HG02678 (cell line): ENCODE measurements at regions not wholly inside any gene's neighbourhood (a gene's known extent, or its start where the extent isn't known, plus 50 kb on each side); places are given as distances from the start of the nearest gene placed in this dataset.

ENCODE experiments used
- ATAC-seq: cut with Tn5 transposase; IDR thresholded peaks from one replicate; pipeline ENCODE4 v1.9.1; 2021; ENCODE audit warnings: mild to moderate bottlenecking, moderate library complexity; ENCODE audit not compliant: unreplicated experiment

DNA sequence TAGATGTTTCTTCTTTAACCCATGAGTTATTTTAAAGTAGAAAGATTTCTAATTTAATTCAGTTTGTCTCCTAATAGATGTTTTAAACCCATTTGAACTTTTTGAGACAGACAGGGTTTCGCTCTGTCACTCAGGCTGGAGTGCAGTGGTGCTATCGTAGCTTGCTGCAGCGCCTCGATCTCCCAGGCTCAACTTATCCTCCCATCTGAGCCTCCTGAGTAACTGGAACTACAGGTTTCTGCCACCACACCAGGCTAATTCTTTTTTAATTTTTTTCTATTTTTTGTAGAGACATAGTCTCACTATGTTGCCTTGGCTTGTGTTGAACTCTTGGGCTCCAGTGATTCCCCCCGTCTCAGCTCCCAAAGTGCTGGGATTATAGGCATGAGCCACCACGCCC, 53.0 kb upstream of the RAB18 start:
- no peak for ATAC-seq

DNA sequence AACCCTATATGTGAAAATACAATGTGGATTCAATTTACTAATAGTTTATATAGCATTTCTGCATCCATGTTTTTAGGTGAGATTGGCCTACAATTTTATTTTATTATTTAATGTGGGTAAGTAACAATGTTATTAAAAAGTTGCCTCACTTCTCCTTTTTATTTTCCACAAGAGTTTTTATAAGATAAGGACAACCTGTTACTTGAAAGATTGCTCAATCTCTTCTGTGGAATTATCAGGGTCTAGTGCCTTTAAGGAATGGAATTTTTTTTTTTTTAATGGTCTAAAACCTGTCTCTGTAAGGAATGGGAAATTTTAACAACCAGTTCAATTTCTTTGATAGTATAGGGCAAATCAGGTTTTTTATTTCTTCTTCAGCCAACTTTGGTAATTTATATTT, 53.9 kb upstream of the RAB18 start:
- no peak for ATAC-seq

- no peak for ATAC-seq
Measured at GRCh38 chr10:27449571-27449970, 54.5 kb upstream of the RAB18 start.

DNA sequence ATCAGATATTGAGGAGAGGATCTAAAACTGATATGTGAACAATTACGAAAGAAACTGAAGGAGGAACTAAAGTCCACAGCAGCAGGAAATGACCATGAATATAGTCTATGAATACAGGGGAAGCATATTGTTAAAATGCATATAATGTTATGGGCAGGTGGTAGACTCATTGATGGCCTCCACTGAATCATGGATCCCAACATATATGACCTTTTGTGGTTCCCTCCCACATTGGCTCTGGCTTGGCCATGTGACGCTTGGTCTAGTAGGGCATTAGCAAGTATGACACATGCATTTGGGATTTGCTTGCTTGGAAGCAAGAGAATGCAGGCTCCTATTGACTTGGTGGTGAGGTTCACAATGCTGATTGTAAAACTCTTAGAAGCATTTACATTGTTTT, 55.2 kb upstream of the RAB18 start:
- no peak for ATAC-seq

GRCh38 chr10:27447540-27447939, 56.6 kb upstream of the RAB18 start:
- ATAC-seq: no peak

- no peak for ATAC-seq
Measured at GRCh38 chr10:27446091-27446918, 57.8 kb upstream of the RAB18 start.

DNA sequence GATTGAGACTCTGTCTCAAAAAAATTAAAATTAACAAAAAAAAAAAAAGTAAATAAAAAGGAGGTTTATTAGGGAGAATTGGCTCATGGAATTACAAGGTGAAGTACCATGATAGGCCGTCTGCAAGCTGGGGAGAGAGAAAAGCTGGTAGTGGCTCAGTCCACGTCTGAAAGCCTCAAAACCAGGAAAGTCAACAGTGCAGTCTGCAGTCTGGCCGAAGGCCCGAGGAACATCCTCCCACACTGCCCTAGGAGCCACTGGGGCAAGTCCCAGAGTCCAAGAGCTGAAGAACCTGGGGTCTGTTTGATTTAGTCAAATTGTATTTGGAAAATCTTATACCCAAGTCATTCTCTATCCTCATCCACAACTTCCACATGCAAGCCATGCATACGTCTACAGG, 59.0 kb upstream of the RAB18 start:
- no peak for ATAC-seq

DNA sequence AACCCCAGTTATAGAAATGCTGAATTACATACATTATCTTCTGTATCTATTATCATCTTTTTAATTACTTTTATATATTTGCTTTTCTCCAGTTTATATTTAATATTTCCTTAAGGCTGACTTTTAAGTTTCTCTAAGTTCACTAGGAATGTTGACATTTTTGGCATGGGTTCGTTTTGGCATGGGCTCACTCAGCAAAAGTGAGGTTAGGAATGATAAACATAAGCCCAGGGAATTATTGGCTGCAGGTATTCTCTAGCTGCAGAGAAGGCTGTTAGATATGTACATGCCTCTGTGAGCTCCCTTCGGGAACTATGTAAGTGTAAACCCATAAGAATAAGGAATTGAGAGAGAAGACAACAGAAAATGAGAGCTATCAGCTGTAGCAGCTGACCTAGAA, 63.6 kb upstream of the RAB18 start:
- no peak for ATAC-seq

- no peak for ATAC-seq
Measured at GRCh38 chr10:27440021-27440420, 64.1 kb upstream of the RAB18 start.

DNA sequence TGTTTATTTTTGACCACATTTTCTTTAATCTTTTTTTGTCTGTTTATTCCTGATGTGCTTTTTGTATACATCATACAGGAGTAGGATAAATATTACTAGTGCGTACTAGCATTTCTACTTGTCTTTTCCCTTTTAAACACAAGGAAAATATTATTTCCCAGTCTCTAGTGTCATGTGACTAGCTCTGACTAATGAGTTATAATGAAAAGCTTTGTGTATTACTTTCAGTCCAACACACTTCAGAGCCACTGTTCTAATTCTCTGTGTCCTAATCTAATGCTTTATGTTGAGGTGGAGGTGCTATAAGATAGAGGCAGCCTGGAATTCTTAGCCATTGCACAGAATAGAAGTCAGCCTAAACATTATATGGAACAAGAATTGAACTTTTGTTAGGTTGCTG, 65.0 kb upstream of the RAB18 start:
- no peak for ATAC-seq

DNA sequence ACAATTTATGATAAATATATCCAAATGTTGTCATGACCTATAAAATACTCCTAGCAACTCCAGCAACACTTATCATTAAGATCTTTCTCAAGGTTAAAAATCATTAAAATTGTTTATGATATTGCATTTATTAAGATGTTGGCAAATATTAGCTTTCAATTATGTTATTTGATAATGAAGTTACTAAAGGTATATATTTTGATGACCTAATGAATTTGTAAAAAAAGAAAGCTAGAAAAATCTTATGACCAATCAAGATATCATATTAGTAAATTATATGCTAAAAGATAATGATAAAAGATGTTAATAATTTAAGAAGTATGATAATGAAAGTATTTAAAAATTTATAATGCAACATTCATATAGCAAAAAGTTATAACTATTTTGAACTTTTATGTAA, 66.3 kb upstream of the RAB18 start:
- no peak for ATAC-seq

DNA sequence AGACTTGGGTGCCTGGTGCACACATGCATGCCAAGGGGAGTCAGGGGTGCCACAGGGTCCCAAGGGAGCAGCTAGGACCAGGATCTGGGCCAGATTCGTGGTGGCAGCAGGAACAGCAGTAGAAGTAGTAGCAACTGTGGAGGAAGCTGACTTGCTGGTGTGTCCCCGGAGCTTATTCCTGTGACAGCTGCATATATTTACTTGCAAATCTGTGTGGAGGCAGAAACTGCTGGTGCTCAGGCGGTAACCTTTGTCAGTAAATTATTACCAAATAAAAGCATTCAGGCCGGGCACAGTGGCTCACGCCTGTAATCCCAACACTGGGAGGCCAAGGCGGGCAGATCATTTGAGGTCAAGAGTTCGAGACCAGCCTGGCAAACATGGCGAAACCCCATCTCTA, 67.4 kb upstream of the RAB18 start:
- ATAC-seq: no peak

GRCh38 chr10:27433976-27434375, 70.1 kb upstream of the RAB18 start:
- ATAC-seq: no peak

- ATAC-seq: no peak
Measured at GRCh38 chr10:27426948-27427467, 77.1 kb upstream of the RAB18 start.

DNA sequence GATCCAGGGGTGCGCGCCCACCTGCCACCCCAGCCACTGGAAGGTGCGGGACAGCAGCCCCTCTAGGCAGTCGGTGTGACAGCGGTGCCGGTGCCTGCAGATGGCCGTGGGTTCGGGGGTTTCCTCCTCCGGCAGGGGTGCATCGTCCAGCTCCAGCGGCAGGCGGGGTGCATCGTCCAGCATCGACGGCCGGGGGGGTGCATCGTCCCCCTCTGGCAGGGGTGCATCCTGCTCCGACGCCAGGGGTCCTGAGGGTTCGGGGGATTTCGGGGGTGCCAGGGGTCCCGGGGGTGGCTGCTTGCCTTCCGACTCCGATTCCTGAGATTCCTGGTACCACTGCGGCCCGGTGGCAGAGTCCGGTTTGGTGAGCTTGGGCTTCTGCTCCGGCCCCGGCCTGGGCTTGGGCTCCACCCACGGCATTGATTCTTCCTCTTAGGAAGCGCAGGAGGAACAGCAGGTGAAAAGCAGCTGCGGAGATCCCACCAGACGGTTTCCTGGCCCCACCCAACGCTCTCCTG, 90.2 kb upstream of the RAB18 start:
- ATAC-seq: no peak

DNA sequence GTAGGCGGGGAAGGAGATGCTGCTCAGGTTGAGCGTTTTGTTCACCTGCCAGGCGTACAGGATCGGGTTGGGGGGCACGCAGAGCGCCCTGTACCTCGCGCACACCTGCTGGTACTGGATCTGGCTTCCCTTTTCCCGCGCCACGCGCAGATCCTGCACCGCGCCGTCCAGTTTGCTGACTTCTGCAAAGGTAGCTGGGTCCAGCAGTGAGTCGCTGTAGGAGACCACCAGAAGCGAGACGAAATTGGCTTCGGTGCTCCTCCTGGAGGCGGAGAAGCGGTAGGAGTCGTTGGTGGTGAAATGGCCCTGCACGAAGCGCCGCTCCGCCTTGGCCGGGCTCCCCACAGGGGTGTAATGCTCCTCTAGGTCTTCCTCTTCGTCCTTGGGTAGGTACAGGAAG, 90.7 kb upstream of the RAB18 start:
- no peak for ATAC-seq

DNA sequence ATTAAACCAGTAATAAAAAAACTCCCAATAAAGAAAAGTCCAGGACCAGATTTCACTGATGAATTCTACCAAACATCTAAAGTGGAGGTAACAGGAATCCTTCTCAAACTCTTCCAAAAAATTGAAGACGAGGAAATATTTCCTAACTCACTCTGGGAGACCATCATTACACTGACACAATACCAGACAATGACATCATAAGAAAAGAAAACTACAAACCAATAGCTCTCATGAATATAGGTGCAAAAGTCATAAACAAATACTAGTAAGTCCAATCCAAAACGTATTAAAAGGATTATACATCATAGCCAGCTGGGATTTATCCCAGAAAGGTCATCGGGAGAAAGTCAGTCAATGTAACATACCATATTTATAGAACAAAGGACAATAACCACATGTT, 94.0 kb upstream of the RAB18 start:
- ATAC-seq: no peak

DNA sequence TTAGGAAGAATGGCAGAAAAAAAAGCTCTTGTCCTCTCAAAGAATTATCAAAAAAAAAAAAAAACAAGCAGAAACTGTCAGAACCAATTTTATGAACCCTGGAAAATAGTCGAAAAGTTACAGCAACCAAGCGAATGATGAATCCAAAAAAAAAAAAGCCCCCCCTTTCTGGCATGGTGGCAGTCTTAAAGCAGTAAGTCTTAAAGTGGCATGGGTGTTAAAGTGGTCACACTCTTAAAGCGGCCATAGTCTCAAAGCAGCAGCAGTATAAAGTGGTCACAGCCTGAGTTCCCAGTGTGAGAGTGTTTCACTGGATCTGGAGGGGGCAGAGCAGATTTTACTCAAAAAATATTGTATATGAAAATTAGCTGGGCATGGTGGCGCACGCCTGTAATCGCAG, 96.8 kb upstream of the RAB18 start:
- no peak for ATAC-seq

GRCh38 chr10:27399871-27400270, 104.2 kb upstream of the RAB18 start:
- ATAC-seq: no peak

- ATAC-seq: no peak
Measured at GRCh38 chr10:27393961-27394360, 110.1 kb upstream of the RAB18 start.

GRCh38 chr10:27392606-27393005, 111.5 kb upstream of the RAB18 start:
- ATAC-seq: no peak

DNA sequence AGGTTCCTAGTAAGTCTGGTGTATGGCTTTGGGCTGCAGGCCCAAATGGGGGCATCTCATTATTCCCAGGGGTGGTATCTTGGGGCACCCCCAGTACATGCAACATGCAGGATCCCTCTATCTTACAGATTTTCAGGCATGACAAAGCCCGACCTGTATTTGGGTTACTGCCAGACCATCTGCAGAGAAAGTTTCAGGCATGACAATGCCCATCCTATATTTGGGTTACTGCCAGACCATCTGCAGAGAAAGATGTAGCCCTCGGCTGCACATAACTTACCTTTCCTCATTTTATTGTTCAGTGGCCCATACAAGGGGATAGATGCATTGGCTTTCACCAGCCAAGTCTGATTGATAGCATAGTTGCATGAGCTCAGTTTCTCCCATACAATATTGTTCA, 112.2 kb upstream of the RAB18 start:
- no peak for ATAC-seq

DNA sequence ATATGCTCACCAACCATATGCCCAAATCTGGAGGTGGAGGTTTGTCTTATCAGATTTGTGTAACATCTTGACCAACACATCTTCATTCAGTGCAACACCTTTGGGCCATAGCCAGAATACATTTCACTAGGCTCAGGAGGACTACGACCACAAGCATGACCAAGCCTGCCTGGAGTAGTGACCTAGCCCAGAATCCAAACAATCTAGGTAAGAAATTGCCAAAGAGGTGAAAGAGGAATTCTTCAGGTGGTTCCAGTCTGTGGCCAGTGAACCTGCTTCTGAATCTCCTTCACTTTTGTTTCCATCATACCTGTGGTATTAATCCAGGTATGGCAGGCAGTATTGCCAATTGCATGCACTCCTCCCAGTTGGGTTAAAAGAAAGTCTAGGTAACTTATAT, 112.8 kb upstream of the RAB18 start:
- no peak for ATAC-seq
